Kidney epithelial cell (primary cell): ENCODE measurements at regions not wholly inside any gene's neighbourhood (a gene's known extent, or its start where the extent isn't known, plus 50 kb on each side); places are given as distances from the start of the nearest gene placed in this dataset.

Experiments
- DNase-seq: peaks from one replicate; pipeline ENCODE4 v3.0.0-alpha.2; 2010; ENCODE audit warnings: low read depth
- H3K27me3 ChIP-seq: 2 replicates; pipeline ENCODE4 v1.6.0; 2011; ENCODE audit warnings: low read length; ENCODE audit not compliant: control insufficient read depth, insufficient read depth
- H3K36me3 ChIP-seq: 2 replicates; pipeline ENCODE4 v1.5.1; 2011; ENCODE audit warnings: low read length; ENCODE audit not compliant: control insufficient read depth, insufficient read depth
- H3K4me3 ChIP-seq: 2 replicates; pipeline ENCODE4 v1.5.1; 2011; ENCODE audit warnings: low read depth, mild to moderate bottlenecking, control low read depth, low read length
- CTCF ChIP-seq: IDR thresholded peaks from 2 replicates; pipeline ENCODE4 v1.5.1; 2011; ENCODE audit warnings: mild to moderate bottlenecking, moderate library complexity, low read length, control low read depth, inconsistent platforms; ENCODE audit not compliant: insufficient read depth, poor library complexity, severe bottlenecking

- no peak for DNase-seq
- H3K4me3 ChIP-seq = no peak overlapping the region
- no peaks in the 10 kb centered on the region for H3K36me3 ChIP-seq
- no peak for TF ChIP-seq CTCF
- no peaks in the 10 kb centered on the region for H3K27me3 ChIP-seq
These were observed 385.6 kb upstream of the ID2 start for GRCh38 chr2:8296306-8296705.

DNA sequence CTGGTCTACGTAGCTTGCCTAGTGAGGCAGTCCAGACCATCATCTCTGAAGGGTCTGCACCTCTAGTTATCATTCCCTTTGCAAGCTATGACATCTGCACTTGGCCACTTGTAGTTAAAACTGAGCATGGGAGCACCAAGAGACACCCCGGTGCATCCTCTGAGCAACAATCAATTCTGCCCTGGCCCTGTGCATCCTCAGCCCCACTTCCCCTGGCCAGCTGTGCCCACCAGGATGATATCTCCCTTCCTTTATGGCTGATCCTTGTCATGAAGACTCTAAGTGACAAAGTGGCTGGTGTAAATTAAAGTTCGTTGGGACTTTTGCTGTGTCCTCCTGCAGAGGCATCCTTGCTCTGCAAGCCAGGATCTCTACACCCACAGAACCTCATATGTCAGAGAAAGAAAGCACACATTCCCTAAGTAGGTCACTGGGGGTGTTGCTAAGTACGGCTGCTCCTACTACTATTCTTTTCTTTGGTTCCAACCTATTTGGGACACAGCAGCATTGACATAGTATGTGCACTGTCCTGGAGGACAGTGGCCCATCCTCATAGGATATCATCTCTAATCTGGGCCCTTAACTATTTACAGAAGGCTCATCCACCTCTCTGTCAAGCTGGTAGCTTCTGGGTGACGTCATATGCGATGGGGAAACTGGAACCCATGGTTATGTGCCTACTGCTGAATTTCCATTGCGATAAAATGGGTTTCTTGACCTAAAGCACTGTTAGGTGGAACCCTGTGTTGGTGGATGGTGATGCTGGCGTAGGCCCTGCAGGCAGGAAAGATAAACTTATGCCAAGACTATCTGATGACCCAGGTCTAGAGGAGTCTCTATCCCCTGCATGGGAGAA lies 384.3 kb upstream of the ID2 start:
- no peaks in the 10 kb centered on the region for H3K27me3 ChIP-seq
- no peaks in the 10 kb centered on the region for H3K36me3 ChIP-seq
- TF ChIP-seq CTCF = no peak
- H3K4me3 ChIP-seq = no peak overlapping the region
- no peak for DNase-seq

DNA sequence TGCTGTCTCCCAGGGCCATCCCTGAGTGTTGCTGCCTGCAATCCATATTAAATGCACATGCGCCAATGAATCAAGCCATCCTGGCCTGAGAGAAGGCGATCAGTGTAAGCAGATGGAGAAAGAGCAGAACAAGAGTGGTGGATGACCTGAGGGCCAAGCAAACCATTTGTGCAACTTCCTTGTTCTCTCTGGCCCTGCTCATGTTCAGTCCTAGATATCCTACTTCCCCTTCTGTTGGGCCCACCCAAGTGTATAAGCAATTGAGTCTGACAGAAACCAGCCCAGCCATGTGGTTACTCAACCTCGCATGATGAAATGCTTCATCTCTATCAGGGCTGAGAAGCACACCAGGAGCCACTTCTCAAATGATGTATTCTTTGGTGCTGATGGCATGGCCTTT lies 383.1 kb upstream of the ID2 start:
- no peak for DNase-seq
- no peak for TF ChIP-seq CTCF
- H3K4me3 ChIP-seq = no peak overlapping the region
- H3K27me3 ChIP-seq = no peaks in the 10 kb centered on the region
- no peaks in the 10 kb centered on the region for H3K36me3 ChIP-seq

GRCh38 chr2:8300216-8300615 lies 381.6 kb upstream of the ID2 start:
- no peak for TF ChIP-seq CTCF
- H3K36me3 ChIP-seq = no peaks in the 10 kb centered on the region
- no peak for DNase-seq
- H3K27me3 ChIP-seq = no peaks in the 10 kb centered on the region
- H3K4me3 ChIP-seq = no peak overlapping the region

DNA sequence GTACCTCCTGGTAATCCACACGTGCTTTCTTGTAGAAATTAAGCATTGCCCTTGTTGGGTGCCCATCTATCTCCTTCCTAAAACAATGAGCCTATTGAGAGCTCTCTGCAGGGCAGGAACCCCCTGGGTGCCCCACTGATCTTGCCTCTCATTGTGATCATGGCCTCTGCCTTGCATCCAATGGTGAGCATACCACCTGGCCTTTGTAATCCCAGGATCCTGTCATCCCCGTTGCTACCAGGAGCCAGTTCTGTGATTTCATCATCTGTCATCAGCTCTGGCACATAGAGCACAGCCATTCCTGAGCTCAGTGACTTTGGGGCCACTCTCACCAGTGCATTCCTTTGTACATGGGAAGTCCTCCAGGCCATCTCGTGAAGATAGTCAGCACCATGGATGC lies 381.0 kb upstream of the ID2 start:
- Histone ChIP-seq H3K27me3 (no peaks in the 10 kb centered on the region), H3K4me3 (no peak overlapping the region), H3K36me3 (no peaks in the 10 kb centered on the region)
- no peak for TF ChIP-seq CTCF
- no peak for DNase-seq

- no peak for TF ChIP-seq CTCF
- no peak for DNase-seq
- H3K27me3 ChIP-seq = no peaks in the 10 kb centered on the region
These were observed 378.5 kb upstream of the ID2 start for GRCh38 chr2:8303322-8303832.

More at GRCh38 chr2:8303322-8303832, 378.5 kb upstream of the ID2 start:
- Histone ChIP-seq H3K4me3 (no peak overlapping the region), H3K36me3 (no peaks in the 10 kb centered on the region)
